K562 (cell line): ENCODE measurements at regions not wholly inside any gene's neighbourhood (a gene's known extent, or its start where the extent isn't known, plus 50 kb on each side); places are given as distances from the start of the nearest gene placed in this dataset.

Source experiments
- ATAC-seq: fragments of 200-7000 bp; cut with Tn5 transposase; 3 replicates; pipeline ENCODE4 v1.9.1; 2020; ENCODE audit warnings: moderate library complexity
- BruUV-seq: library from RNA; stranded (reverse); fragments of 400-500 nt; replicated peaks from 2 replicates; lab custom pipeline; 2021; lab: Mats Ljungman, UMichigan
- CTCF ChIA-PET: fragments of 300-600 bp; formaldehyde crosslinking; extraction: SDS; loops from one replicate; lab custom pipeline; 2021; ENCODE audit warnings: low intra/inter-chr PET ratio; lab: Yijun Ruan, JAX
- POLR2A ChIA-PET: fragments of 300-600, 350-650 bp; sonication (Branson Sonifier 250); formaldehyde crosslinking; extraction: SDS; loops from one replicate; lab custom pipeline; 2021; ENCODE audit warnings: antibody characterized with exemption, inconsistent platforms; lab: Yijun Ruan, JAX
- DNase-seq, 4 experiments: peaks; one replicate each; pipeline versions ENCODE4 v3.0.0 to v3.0.0-alpha.2; 2011 to 2018; ENCODE audit warnings: low spot score in 3 of 4, mixed read lengths in 3 of 4; ENCODE audit errors: extremely low read depth in 1 of 4
- FAIRE-seq: peaks from 2 replicates; lab custom pipeline; 2011; peaks lifted over from hg19 to GRCh38; lab: Jason Lieb, UNC
- H2AFZ ChIP-seq: 2 replicates; pipeline ENCODE4 v1.6.0; 2011; ENCODE audit warnings: low read depth, low read length, control low read depth, inconsistent platforms
- H3K27ac ChIP-seq: fragments of 200-600 bp; 3 replicates; pipeline ENCODE4 v1.8.0; 2011; ENCODE audit warnings: low read depth, mild to moderate bottlenecking, control low read depth, inconsistent platforms, low read length, moderate library complexity, mixed read lengths; ENCODE audit errors: extremely low read depth
- H3K27me3 ChIP-seq, 2 experiments: fragments of 300-600 bp in 1 of 2; 2 replicates in 1 of 2; 3 replicates in 1 of 2; pipeline versions ENCODE4 v1.6.0 to v1.8.0; 2011; ENCODE audit warnings: inconsistent platforms in 2 of 2, low read length in 2 of 2, mild to moderate bottlenecking in 1 of 2, mixed read lengths in 1 of 2, moderate library complexity in 1 of 2; ENCODE audit not compliant: control insufficient read depth in 2 of 2, insufficient read depth in 2 of 2
- H3K36me3 ChIP-seq: fragments of 300-600 bp; 3 replicates; pipeline ENCODE4 v1.8.0; 2011; ENCODE audit warnings: mild to moderate bottlenecking, low read length, inconsistent platforms; ENCODE audit not compliant: control insufficient read depth, insufficient read depth
- H3K4me1 ChIP-seq, 2 experiments: fragments of 200-600 bp in 1 of 2; replicated peaks in 1 of 2; 2 replicates in 1 of 2; 3 replicates in 1 of 2; pipeline versions ENCODE4 v1.5.1 to v1.8.0; 2011; ENCODE audit warnings: inconsistent platforms in 2 of 2, low read length in 2 of 2, mild to moderate bottlenecking in 1 of 2, mixed read lengths in 1 of 2, moderate library complexity in 1 of 2; ENCODE audit not compliant: control insufficient read depth in 2 of 2, insufficient read depth in 2 of 2
- H3K4me2 ChIP-seq: 2 replicates; pipeline ENCODE4 v1.6.1; 2011; ENCODE audit warnings: low read length, control low read depth, inconsistent platforms, mixed read lengths; ENCODE audit not compliant: insufficient read depth
- H3K4me3 ChIP-seq: fragments of 200-600 bp; sonication (generic), shearing (Covaris generic); 2 replicates; pipeline ENCODE4 v1.5.1; 2016; ENCODE audit warnings: control low read depth, inconsistent platforms
- H3K79me2 ChIP-seq: fragments of 200-600 bp; 3 replicates; pipeline ENCODE4 v1.8.0; 2011; ENCODE audit warnings: low read length, inconsistent platforms; ENCODE audit not compliant: control insufficient read depth, insufficient read depth
- H3K9ac ChIP-seq, 2 experiments: 2 replicates each; pipeline versions ENCODE4 v1.6.0 to v1.6.1; 2011; ENCODE audit warnings: low read depth in 2 of 2, low read length in 2 of 2, control low read depth in 1 of 2, inconsistent platforms in 1 of 2, mild to moderate bottlenecking in 1 of 2, mixed read lengths in 1 of 2; ENCODE audit not compliant: insufficient read depth in 1 of 2
- H3K9me1 ChIP-seq: one replicate; pipeline ENCODE4 v1.6.0; 2011; ENCODE audit warnings: inconsistent platforms, mild to moderate bottlenecking, low read length, moderate library complexity; ENCODE audit not compliant: control insufficient read depth, insufficient read depth
- H3K9me3 ChIP-seq: replicated peaks from 2 replicates; pipeline ENCODE4 v1.5.1; 2011; ENCODE audit warnings: low read depth, low read length, inconsistent platforms; ENCODE audit not compliant: control insufficient read depth, insufficient read depth
- H4K20me1 ChIP-seq: replicated peaks from 2 replicates; pipeline ENCODE4 v1.6.1; 2011; ENCODE audit warnings: low read length, inconsistent platforms, mixed read lengths; ENCODE audit not compliant: control insufficient read depth, insufficient read depth
- CEBPG ChIP-seq, 3 experiments: fragments of 200-800 bp in 1 of 3; sonication (Bioruptor generic) in 1 of 3; sonication (generic) in 1 of 3; formaldehyde crosslinking in 1 of 3; IDR thresholded peaks in 2 of 3; conservative IDR thresholded peaks in 1 of 3; 2 replicates each; pipeline versions ENCODE4 v1.6.1 to v1.8.0; 2016 to 2022; ENCODE audit warnings: missing compliant biosample characterization in 2 of 3, missing genetic modification characterization in 2 of 3, mild to moderate bottlenecking in 1 of 3, missing genetic modification reagents in 1 of 3
- CHD2 ChIP-seq: IDR thresholded peaks from 2 replicates; pipeline ENCODE4 v1.6.1; 2011; ENCODE audit warnings: low read depth, low read length
- L3MBTL2 ChIP-seq: fragments of 450-650 bp; IDR thresholded peaks from 2 replicates; pipeline ENCODE4 v1.6.1; 2016; ENCODE audit warnings: mild to moderate bottlenecking, moderate library complexity
- MGA ChIP-seq: fragments of 450-650 bp; IDR thresholded peaks from 2 replicates; pipeline ENCODE4 v1.6.1; 2016; ENCODE audit warnings: mild to moderate bottlenecking, moderate library complexity
- MYNN ChIP-seq, 2 experiments: sonication (generic); formaldehyde crosslinking in 1 of 2; IDR thresholded peaks; 2 replicates each; pipeline versions ENCODE4 v1.5.0 to v1.6.1; 2016 to 2020; ENCODE audit warnings: antibody characterized with exemption in 1 of 2, missing genetic modification reagents in 1 of 2
- ZNF507 ChIP-seq: conservative IDR thresholded peaks from 2 replicates; pipeline ENCODE4 v1.6.1; 2017; ENCODE audit warnings: missing genetic modification characterization, missing compliant biosample characterization
- WGBS: fragments of 100-300 bp; shearing (Covaris generic); methylation state at CpG from one replicate; pipeline ENCODE4 v1.1.6; 2016; ENCODE audit warnings: low coverage, mixed read lengths; ENCODE audit not compliant: insufficient coverage; ENCODE audit errors: missing lambda C conversion rate; 5-methylcytosine and 5-hydroxymethylcytosine counted together
- in situ Hi-C: fragments of 300-500 bp; cut with MboI; formaldehyde crosslinking; loops from 4 replicates; pipeline ENCODE4 v1.15.0; 2018; ENCODE audit warnings: inconsistent platforms, mixed read lengths
- intact Hi-C: fragments of 100-400 bp; cut with micrococcal nuclease; formaldehyde crosslinking; loops from 2 replicates; pipeline ENCODE4 v1.14.2; 2022

DNA sequence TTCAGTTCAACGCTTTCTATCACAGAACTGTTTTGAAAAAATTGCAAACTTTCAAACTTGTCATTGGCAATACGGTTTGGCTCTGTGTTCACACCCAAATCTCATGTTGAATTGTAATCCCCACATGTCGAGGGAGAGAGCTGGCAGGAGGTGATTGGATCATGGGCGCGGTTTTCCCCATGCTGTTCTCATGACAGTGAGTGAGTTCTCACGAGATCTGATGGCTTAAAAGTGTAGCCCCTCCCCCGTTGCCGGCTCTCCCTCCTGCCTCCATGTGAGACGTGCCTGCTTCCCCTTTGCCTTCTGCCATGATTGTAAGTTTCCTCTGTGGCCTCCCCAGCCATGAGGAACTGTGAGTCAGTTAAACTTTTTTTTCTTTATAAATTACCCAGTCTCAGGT lies 1144.0 kb downstream of the BRD1 start:
- Histone ChIP-seq H3K27me3 (peaks cover 0 to 5% of the 10 kb centered on the region in 2 experiments; a peak in 1 of 5 replicates), H3K79me2 (no peaks in the 10 kb centered on the region), H3K4me3 (no peak overlapping the region), H4K20me1 (no peaks in the 10 kb centered on the region), H3K27ac (no peak overlapping the region), H2AFZ (no peak overlapping the region), H3K4me2 (no peak overlapping the region), H3K9me1 (no peaks in the 10 kb centered on the region), H3K4me1 (no peaks in the 10 kb centered on the region), H3K36me3 (no peaks in the 10 kb centered on the region), H3K9ac (no peak overlapping the region), H3K9me3 (no peaks in the 10 kb centered on the region)
- 0% methylated on average over 7 of the region's 9 CpGs for WGBS
- FAIRE-seq, result no peak
- TF ChIP-seq ZNF507 (tag) (no peak), L3MBTL2 (peak; percentile 64; the same call in 1 of the 2 replicates), MYNN (IDR thresholded peaks at IDR 0.05) (no peak), MYNN (CRISPR knock-in tag; IDR thresholded peaks at IDR 0.05) (no peak), CEBPG (CRISPR knock-in tag; IDR thresholded peaks at IDR 0.05) (no peak), CEBPG (tag; conservative IDR thresholded peaks at IDR 0.05 in 1 of 2, IDR thresholded peaks at IDR 0.05 in 1 of 2) (no peak), CHD2 (peak; percentile 55; the same call in 1 of the 2 replicates), MGA (0 out of 2 replicates have a peak, but pooled peaks have one; percentile 27)
- CTCF ChIA-PET, result no interaction called here
- POLR2A ChIA-PET, result no interaction called here
- intact Hi-C loops, result no loop called here
- BruUV-seq, result no TSS peak
- DNase-seq, result no peak
- no peak for ATAC-seq
- in situ Hi-C loops, result no loop called here
